DOHH2 (cell line): ENCODE measurements at regions not wholly inside any gene's neighbourhood (a gene's known extent, or its start where the extent isn't known, plus 50 kb on each side); places are given as distances from the start of the nearest gene placed in this dataset.

Experiments used
- H3F3A ChIP-seq: fragments of 200-600 bp; sonication (generic), shearing (Covaris generic); 2 replicates; pipeline ENCODE4 v1.6.0; 2016; ENCODE audit warnings: antibody characterized with exemption, mild to moderate bottlenecking; ENCODE audit not compliant: control insufficient read depth, insufficient read depth
- H3K27ac ChIP-seq: fragments of 200-600 bp; sonication (generic); 2 replicates; pipeline ENCODE4 v1.5.1; 2014; ENCODE audit warnings: low read depth, mild to moderate bottlenecking, low read length, moderate library complexity
- H3K27me3 ChIP-seq: fragments of 200-600 bp; sonication (generic); 2 replicates; pipeline ENCODE4 v1.6.1; 2014; ENCODE audit warnings: mild to moderate bottlenecking, low read length, mixed read lengths; ENCODE audit not compliant: control insufficient read depth
- H3K36me3 ChIP-seq: fragments of 200-600 bp; sonication (generic); 2 replicates; pipeline ENCODE4 v1.6.1; 2014; ENCODE audit warnings: mild to moderate bottlenecking, low read length, moderate library complexity, mixed read lengths; ENCODE audit not compliant: control insufficient read depth
- H3K4me1 ChIP-seq: fragments of 200-600 bp; sonication (generic); 2 replicates; pipeline ENCODE4 v1.6.1; 2014; ENCODE audit warnings: mild to moderate bottlenecking, low read length, mixed read lengths; ENCODE audit not compliant: control insufficient read depth
- H3K4me2 ChIP-seq: fragments of 200-600 bp; sonication (generic); 2 replicates; pipeline ENCODE4 v1.6.0; 2014; ENCODE audit warnings: mild to moderate bottlenecking, low read length, moderate library complexity
- H3K4me3 ChIP-seq: fragments of 200-600 bp; sonication (generic); 2 replicates; pipeline ENCODE4 v1.5.1; 2014; ENCODE audit warnings: mild to moderate bottlenecking, low read length, mixed read lengths
- H3K79me2 ChIP-seq: fragments of 200-600 bp; sonication (generic); 2 replicates; pipeline ENCODE4 v1.6.1; 2014; ENCODE audit warnings: mild to moderate bottlenecking, low read length, mixed read lengths; ENCODE audit not compliant: control insufficient read depth
- H3K9me2 ChIP-seq: fragments of 200-600 bp; sonication (generic); replicated peaks from 2 replicates; pipeline ENCODE4 v1.6.1; 2014; ENCODE audit warnings: mild to moderate bottlenecking, low read length, mixed read lengths; ENCODE audit not compliant: control insufficient read depth
- H3K9me3 ChIP-seq: fragments of 200-600 bp; sonication (generic); 2 replicates; pipeline ENCODE4 v1.6.1; 2014; ENCODE audit warnings: antibody characterized with exemption, low read length, mixed read lengths; ENCODE audit not compliant: control insufficient read depth, insufficient read depth
- H4K20me1 ChIP-seq: fragments of 200-600 bp; sonication (generic); 2 replicates; pipeline ENCODE4 v1.6.0; 2014; ENCODE audit warnings: low read depth, mild to moderate bottlenecking, antibody characterized with exemption, low read length, moderate library complexity; ENCODE audit not compliant: control insufficient read depth, insufficient read depth
- CTCF ChIP-seq: fragments of 200-600 bp; sonication (generic); IDR thresholded peaks from one replicate; pipeline ENCODE4 v1.5.1; 2014; ENCODE audit warnings: antibody characterized with exemption, mild to moderate bottlenecking, low read depth, low read length; ENCODE audit not compliant: poor library complexity, severe bottlenecking
- EZH2phosphoT487 ChIP-seq: fragments of 200-600 bp; sonication (generic); IDR thresholded peaks from 2 replicates; pipeline ENCODE4 v1.6.1; 2017; ENCODE audit warnings: borderline replicate concordance, mild to moderate bottlenecking, antibody characterized with exemption, low read length, moderate library complexity, mixed read lengths

- Histone ChIP-seq H3K27me3 (peaks cover 4% of the 10 kb centered on the region; the same call in 1 of the 2 replicates), H4K20me1 (no peaks in the 10 kb centered on the region), H3K4me1 (0 out of 2 replicates have a peak, but pooled peaks cover 4% of the 10 kb centered on the region), H3K9me2 (no peaks in the 10 kb centered on the region), H3K79me2 (no peaks in the 10 kb centered on the region), H3K4me2 (no peak overlapping the region), H3K9me3 (no peaks in the 10 kb centered on the region), H3K4me3 (no peak overlapping the region), H3F3A (no peaks in the 10 kb centered on the region), H3K27ac (no peak overlapping the region), H3K36me3 (no peaks in the 10 kb centered on the region)
- TF ChIP-seq CTCF (no peak), EZH2phosphoT487 (no peak)
Observed at GRCh38 chr2:24410976-24411375, 50.6 kb upstream of the ITSN2 start.

GRCh38 chr2:24409700-24410556 lies 49.6 kb upstream of the ITSN2 start:
- Histone ChIP-seq H3F3A (no peaks in the 10 kb centered on the region), H3K9me2 (no peaks in the 10 kb centered on the region), H3K4me2 (no peak overlapping the region)

More at GRCh38 chr2:24409700-24410556, 49.6 kb upstream of the ITSN2 start:
- peaks cover 4% of the 10 kb centered on the region; the same call in 1 of the 2 replicates for H3K27me3 ChIP-seq
- no peak overlapping the region for H3K27ac ChIP-seq
- H3K4me1 ChIP-seq = 0 out of 2 replicates have a peak, but pooled peaks cover 4% of the 10 kb centered on the region
- H3K36me3 ChIP-seq = no peaks in the 10 kb centered on the region
- no peak overlapping the region for H3K4me3 ChIP-seq
- H3K79me2 ChIP-seq = no peaks in the 10 kb centered on the region
- TF ChIP-seq EZH2phosphoT487 (no peak), CTCF (peak; percentile 87)
- H4K20me1 ChIP-seq = no peaks in the 10 kb centered on the region
- H3K9me3 ChIP-seq = no peaks in the 10 kb centered on the region
